Omental fat pad (tissue), 3 donors: ENCODE measurements at regions not wholly inside any gene's neighbourhood (a gene's known extent, or its start where the extent isn't known, plus 50 kb on each side); places are given as distances from the start of the nearest gene placed in this dataset.

Experiments used
- ATAC-seq: fragments of 150-250 bp; one replicate; pipeline ENCODE4 v1.9.1; 2016; ENCODE audit warnings: mild to moderate bottlenecking, moderate library complexity; ENCODE audit not compliant: low FRiP score
- DNase-seq: peaks from one replicate; pipeline ENCODE4 v3.0.0-alpha.2; 2019; ENCODE audit warnings: low spot score
- CTCF ChIP-seq, 3 donors: fragments of 450-650 bp; IDR thresholded peaks; one replicate each; pipeline ENCODE4 v1.5.1; 2016 to 2017; ENCODE audit warnings: antibody characterized with exemption in 3 of 3, mild to moderate bottlenecking in 3 of 3, moderate library complexity in 2 of 3

GRCh38 chr11:119529063-119529845, 106.3 kb upstream of the THY1 start:
- peak; percentile 20 for DNase-seq
- ATAC-seq: no peak
- no peak for TF ChIP-seq CTCF (IDR thresholded peaks at IDR 0.05)

DNA sequence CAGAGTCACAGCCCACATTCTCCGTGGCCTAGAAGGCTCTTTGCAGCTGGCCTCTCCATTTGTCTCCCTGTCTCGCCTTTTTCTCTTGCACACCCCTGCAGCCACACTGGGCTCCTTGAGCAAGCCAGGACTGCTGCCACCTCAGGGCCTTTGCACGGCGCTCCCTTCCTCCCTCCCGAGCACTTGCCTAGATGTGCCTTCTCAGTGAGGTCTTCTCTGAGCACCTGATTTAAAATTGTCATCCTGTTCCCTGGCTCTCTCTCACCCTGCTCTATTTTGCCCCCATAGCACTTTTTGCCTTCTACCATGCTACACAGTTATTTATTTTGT, 102.9 kb upstream of the THY1 start:
- TF ChIP-seq CTCF (IDR thresholded peaks at IDR 0.05): no peak
- DNase-seq (no peak), ATAC-seq (no peak)

DNA sequence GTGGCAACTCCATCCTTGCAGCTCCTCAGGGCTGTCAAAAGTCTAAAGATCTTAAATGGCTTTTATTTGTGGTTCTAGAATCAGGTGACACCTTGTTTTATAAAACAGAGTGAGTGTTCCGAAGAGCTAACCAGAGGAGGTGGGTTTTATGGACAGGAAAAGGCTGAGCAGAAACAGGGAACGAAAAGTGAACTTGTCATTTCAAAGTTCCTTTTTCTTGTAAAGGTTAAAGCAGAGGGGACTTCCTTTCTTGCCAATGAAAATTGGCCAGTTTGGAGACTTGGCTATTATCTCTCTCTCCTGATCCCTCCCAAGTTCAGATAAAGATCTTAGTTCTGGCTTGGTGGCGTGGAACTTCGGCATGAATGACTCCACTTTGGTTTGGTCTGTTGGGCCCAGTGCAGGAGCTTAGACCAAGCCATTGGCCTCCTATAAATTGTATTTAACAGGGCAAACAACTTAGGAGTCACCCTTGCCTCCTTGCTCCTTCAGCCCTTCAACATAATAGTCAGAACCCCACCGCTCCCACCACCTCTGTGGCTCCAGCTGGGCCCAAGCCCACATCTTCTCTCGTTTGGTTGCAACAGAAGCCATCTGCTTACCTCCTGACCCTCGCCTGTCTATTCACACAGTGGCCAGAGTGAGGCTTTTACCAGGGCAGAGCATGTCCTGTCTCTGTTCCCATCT, 102.4 kb upstream of the THY1 start:
- no peak for TF ChIP-seq CTCF (IDR thresholded peaks at IDR 0.05)
- ATAC-seq (no peak), DNase-seq (no peak)

DNA sequence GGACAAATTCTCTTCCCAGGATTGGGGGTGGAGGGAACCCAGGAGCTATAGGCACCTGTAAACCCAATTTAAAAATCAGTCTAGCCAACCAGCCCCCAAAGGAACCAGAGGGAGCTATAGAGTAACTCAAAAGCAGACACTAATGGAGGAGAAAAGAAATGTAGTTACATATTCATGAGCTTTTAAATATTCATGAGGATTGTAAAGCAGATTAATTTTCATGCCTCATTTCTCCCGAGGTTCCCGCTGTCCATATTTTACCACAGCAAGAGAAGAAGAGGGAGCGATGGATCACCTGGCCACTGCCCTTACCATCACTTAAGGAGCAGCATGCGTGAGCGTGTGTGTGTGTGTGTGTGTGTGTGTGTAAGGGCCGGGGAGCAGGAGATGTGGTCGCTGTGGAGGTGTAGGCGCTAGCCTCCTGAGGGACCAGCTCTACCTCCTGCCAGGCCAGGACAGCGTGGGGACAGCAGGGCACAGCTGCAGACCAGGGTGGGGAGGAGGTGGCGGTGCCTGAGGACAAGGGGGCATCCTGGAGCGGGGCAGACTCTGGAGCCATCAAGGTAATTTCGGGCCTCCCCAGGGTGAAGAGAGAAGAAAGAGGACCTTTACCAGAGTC, 100.7 kb upstream of the THY1 start:
- no peak for TF ChIP-seq CTCF (IDR thresholded peaks at IDR 0.05)
- ATAC-seq (no peak), DNase-seq (no peak)

GRCh38 chr11:119522609-119523008, 99.6 kb upstream of the THY1 start:
- no peak for TF ChIP-seq CTCF (IDR thresholded peaks at IDR 0.05)
- ATAC-seq (no peak), DNase-seq (no peak)

- no peak for DNase-seq
- no peak for ATAC-seq
- no peak for TF ChIP-seq CTCF (IDR thresholded peaks at IDR 0.05)
These were observed 98.6 kb upstream of the THY1 start for GRCh38 chr11:119521551-119521950.
